ENCODE measurements at regions not wholly inside any gene's neighbourhood (a gene's known extent, or its start where the extent isn't known, plus 50 kb on each side); places are given as distances from the start of the nearest gene placed in this dataset.

DNA sequence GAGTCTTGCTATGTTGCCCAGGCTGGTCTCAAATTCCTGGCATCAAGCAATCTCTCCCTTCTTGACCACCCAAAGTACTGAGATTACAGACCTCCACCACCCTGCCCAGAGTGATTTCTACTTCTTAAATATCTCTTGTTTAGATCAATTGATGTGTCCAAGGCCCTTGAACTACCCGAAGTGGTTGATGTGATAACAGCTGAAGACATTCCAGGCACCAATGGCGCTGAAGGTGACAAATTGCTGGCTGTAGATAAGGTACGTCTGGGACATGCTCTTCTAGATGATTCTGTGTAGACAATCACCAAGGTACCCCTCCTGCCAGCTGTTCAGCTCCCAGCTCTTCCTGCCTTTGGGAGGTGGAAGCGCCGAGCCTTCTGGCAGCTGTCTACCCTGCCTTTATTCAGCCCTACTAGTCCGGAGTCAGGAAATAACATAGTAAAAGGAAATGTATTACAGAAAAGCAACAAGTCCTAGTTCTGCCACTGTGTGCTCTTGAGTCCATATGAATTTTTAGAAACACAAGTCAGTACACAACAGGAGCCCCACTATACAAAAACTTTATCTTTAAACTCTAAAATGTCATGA is 61.3 kb upstream of the BZW1 start:
- H3K27ac Mint-ChIP-seq = no peak overlapping the region

DNA sequence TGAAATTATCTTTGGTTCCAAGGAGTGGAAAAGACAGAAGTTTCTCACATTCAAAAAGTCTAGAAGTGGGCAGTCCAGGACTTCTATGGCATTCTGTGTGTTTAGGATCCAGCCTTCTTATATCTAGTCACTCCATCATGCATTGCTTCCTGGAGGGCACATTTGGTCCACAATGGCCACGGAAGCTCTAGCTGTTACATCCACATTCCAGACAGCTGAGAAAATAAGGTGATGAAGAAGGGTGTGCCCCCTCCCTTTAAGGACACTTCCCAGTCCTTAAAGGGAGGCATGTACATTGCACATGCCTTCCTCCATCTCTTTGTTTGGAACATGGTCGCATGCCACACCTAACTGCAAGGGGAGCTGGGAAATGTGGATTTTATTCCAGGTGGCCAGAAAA is 59.9 kb upstream of the BZW1 start:
- DNase-seq (no peak), ATAC-seq (ENCODE audit: low read depth) (no peak)
- intact Hi-C loops (cut with micrococcal nuclease) = no loop called here
- CTCF ChIA-PET = no interaction called here
- POLR2A ChIA-PET = no interaction called here
- Mint-ChIP-seq H3K9me3 (no peaks in the 10 kb centered on the region), H3K4me1 (no peaks in the 10 kb centered on the region), H3K4me3 (no peak overlapping the region), H3K27ac (no peak overlapping the region), H3K36me3 (ENCODE audit: low read depth) (no peaks in the 10 kb centered on the region), H3K27me3 (peaks cover 7% of the 10 kb centered on the region)
- TF ChIP-seq, protein P1, sequence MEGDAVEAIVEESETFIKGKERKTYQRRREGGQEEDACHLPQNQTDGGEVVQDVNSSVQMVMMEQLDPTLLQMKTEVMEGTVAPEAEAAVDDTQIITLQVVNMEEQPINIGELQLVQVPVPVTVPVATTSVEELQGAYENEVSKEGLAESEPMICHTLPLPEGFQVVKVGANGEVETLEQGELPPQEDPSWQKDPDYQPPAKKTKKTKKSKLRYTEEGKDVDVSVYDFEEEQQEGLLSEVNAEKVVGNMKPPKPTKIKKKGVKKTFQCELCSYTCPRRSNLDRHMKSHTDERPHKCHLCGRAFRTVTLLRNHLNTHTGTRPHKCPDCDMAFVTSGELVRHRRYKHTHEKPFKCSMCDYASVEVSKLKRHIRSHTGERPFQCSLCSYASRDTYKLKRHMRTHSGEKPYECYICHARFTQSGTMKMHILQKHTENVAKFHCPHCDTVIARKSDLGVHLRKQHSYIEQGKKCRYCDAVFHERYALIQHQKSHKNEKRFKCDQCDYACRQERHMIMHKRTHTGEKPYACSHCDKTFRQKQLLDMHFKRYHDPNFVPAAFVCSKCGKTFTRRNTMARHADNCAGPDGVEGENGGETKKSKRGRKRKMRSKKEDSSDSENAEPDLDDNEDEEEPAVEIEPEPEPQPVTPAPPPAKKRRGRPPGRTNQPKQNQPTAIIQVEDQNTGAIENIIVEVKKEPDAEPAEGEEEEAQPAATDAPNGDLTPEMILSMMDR (IDR thresholded peaks at IDR 0.05) = no peak

More for the DNA sequence above, 61.3 kb upstream of the BZW1 start:
- ATAC-seq (ENCODE audit: low read depth) (no peak), DNase-seq (no peak)
- Mint-ChIP-seq H3K9me3 (no peaks in the 10 kb centered on the region), H3K4me3 (no peak overlapping the region), H3K27me3 (peaks cover 5% of the 10 kb centered on the region), H3K36me3 (ENCODE audit: low read depth) (no peaks in the 10 kb centered on the region), H3K4me1 (no peaks in the 10 kb centered on the region)
- POLR2A ChIA-PET = no interaction called here
- TF ChIP-seq, protein P1 (IDR thresholded peaks at IDR 0.05) = no peak
- intact Hi-C loops (cut with micrococcal nuclease) = no loop called here
- CTCF ChIA-PET = no interaction called here

DNA sequence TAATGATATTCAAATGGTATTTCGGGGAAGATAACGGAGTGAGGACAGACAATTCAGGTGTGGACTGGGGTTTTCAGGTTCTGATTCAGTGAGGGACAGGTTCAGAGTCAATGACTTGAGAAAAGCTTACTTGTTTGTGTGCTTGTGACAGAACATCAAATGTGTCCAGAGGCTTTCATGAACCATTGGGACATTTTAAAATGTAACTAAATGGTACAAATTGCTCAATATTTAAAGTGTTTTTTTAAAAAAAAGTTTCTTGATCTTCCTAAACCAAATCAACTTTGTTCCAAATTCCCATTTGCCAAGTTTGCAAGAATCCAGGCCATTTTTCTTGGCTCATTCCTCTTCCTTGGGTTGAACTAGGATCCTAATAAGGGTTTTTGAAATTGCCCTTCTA is 59.4 kb upstream of the BZW1 start:
- H3K36me3 Mint-ChIP-seq (ENCODE audit: low read depth) = no peaks in the 10 kb centered on the region
- intact Hi-C loops (cut with micrococcal nuclease) = no loop called here
- H3K4me1 Mint-ChIP-seq = no peaks in the 10 kb centered on the region
- DNase-seq = no peak
- no peaks in the 10 kb centered on the region for H3K9me3 Mint-ChIP-seq
- no peak for ATAC-seq (ENCODE audit: low read depth)
- TF ChIP-seq, protein P1 (IDR thresholded peaks at IDR 0.05) = no peak
- peaks cover 7% of the 10 kb centered on the region for H3K27me3 Mint-ChIP-seq
- no peak overlapping the region for H3K4me3 Mint-ChIP-seq
- no peak overlapping the region for H3K27ac Mint-ChIP-seq
- ChIA-PET POLR2A (no interaction called here), CTCF (no interaction called here)

DNA sequence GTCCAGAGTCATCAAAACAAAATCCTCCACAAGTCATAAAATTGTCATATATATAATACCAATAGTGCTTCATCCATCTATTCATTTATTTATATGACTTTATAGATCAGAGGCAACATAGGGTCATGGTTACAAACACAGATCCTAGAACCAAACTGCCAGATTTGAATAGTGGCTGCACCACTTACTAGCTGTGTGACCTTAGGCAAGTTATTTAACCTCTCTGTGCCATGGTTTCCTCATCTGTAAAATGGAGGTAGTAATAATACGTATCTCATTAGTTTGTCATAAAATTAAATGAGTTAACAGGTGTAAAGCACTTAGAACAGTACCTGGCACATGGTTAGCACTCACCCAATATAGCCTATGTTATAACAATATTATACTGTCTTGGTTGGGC is 58.9 kb upstream of the BZW1 start:
- Mint-ChIP-seq H3K4me1 (no peaks in the 10 kb centered on the region), H3K4me3 (no peak overlapping the region), H3K27me3 (peaks cover 7% of the 10 kb centered on the region), H3K27ac (no peak overlapping the region), H3K9me3 (no peaks in the 10 kb centered on the region), H3K36me3 (ENCODE audit: low read depth) (no peaks in the 10 kb centered on the region)
- ATAC-seq (ENCODE audit: low read depth) = no peak
- TF ChIP-seq, protein P1 (IDR thresholded peaks at IDR 0.05) = no peak
- POLR2A ChIA-PET = interaction anchor here (0.6 kb wide), 1 partner anchor 31 kb away, joined by 3 read pairs; no protein-coding TSS in a partner anchor
- no peak for DNase-seq
- CTCF ChIA-PET = no interaction called here
- intact Hi-C loops (cut with micrococcal nuclease) = no loop called here

DNA sequence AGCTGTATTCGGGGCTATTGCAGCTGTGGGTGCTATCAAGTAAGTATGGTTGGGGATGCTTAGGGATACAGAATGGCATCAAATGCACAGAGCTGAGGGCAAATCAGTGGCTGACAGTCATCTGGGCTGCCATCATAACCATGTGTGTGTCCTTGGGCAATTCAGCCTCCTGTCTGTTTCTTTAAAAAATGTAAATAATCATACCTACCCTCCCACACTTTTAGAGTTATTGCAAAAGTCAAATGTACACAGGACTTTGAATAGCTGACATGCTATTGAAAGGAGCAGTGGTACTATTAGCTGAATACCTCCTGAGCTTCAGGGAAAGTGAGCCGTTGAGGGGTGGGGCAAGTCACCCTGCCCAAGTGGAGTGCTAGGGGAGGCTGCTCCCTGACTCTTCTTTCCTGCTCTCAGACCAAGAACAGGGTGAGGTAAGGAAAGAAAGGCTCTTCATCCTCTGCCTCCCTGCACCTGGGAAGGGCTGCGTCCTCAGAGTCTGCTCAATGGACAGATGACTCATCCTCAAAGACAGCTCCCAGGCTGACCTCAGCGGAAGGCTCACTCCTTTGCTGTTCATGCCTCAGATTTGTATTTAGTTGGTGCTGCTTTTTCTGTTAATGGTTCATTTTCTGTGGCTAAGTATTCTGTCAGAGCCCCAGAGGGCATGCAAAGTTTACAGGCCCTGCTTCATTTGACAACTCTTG is 54.9 kb upstream of the BZW1 start:
- intact Hi-C loops (cut with micrococcal nuclease) = no loop called here
- H3K9me3 Mint-ChIP-seq = no peaks in the 10 kb centered on the region
- CTCF ChIA-PET = interaction anchor here (1.5 kb wide), 1 partner anchor 11 kb away, joined by 3 read pairs; no protein-coding TSS in a partner anchor
- TF ChIP-seq, protein P1 (IDR thresholded peaks at IDR 0.05) = no peak
- no peak for ATAC-seq (ENCODE audit: low read depth)
- peaks cover 7% of the 10 kb centered on the region for H3K27me3 Mint-ChIP-seq
- no peak overlapping the region for H3K4me3 Mint-ChIP-seq
- H3K4me1 Mint-ChIP-seq = no peaks in the 10 kb centered on the region
- H3K36me3 Mint-ChIP-seq (ENCODE audit: low read depth) = no peaks in the 10 kb centered on the region
- POLR2A ChIA-PET = no interaction called here
- no peak for DNase-seq
- H3K27ac Mint-ChIP-seq = no peak overlapping the region

Measured in activated B cell treated with CpG ODN at 0.5 μM for 24 hours (primary cell).